GM21529 (cell line): ENCODE measurements at regions not wholly inside any gene's neighbourhood (a gene's known extent, or its start where the extent isn't known, plus 50 kb on each side); places are given as distances from the start of the nearest gene placed in this dataset.

Experiments used
- ATAC-seq: cut with Tn5 transposase; IDR thresholded peaks from one replicate; pipeline ENCODE4 v1.9.1; 2021; ENCODE audit not compliant: unreplicated experiment

DNA sequence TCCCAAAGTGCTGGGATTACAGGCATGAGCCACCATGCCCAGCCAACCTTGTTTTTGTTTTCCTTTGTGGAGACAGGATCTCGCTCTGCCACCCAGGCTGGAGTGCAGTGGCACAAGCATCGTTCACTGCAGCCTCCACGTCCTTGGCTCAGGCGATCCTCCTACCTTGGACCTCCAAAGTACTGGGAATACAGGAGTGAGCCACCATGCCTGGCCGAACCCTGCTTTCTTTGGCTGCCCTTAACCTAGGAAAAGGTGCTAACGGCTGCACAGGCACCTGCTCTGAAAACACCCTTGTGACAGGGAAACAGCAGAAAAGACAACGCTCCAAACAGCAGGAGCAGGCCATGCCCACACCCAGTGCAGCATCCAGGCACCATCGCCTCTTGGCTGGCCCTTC is 71.9 kb downstream of the OAT start:
- ATAC-seq = no peak

DNA sequence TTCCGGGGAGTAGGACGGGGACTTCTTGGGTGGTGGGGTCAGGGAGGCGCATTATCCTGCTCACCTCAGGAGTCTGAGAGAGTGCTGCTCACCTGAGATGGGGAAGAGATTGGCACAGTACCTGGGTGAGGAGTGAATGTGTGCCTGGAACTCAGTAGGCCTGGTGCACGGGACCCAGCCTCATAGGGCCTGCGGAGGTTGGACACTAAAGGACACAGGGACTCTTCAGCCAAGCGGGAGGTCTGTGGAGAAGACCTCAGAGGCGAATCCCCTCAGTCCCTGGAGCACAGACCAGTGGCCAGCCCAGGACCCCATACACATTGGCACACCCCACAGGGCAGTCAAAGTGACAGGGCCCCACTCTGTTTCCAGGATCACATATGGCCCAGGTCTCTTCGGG is 73.2 kb downstream of the OAT start:
- no peak for ATAC-seq

DNA sequence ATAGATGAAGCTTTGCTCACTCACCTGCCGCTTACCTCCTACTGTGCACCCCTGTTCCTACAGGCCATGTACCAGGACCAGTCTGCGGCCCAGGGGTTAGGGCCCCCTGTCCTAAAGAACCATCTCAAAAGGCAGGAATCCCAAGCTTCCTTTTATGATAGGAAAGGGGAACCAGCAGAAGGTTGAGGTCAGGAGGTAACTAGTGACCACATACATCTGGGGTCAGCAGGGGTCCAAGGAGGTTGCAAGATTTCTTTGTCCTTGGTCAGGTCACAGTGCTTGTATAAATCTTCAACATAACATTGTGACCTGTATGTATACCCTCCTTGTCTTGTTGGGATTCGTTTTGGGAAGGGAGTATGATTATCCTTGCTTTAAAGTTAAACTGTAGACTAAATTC is 73.8 kb downstream of the OAT start:
- ATAC-seq = no peak

DNA sequence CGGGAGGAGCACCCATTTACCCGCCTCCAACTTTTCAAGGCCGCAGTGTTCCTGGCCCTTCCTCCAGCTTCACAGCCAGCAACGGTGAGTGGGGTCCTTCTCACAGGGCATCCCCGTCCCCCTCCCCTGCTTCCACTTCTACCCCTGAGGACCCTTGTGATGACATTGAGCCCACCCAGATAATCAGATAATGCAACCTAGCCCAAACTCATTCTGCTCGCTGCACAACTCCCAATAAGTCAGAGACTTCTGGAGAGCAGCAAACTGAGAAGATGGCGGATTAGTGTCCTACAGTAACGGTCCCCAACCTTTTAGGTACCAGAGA is 74.5 kb downstream of the OAT start:
- no peak for ATAC-seq

DNA sequence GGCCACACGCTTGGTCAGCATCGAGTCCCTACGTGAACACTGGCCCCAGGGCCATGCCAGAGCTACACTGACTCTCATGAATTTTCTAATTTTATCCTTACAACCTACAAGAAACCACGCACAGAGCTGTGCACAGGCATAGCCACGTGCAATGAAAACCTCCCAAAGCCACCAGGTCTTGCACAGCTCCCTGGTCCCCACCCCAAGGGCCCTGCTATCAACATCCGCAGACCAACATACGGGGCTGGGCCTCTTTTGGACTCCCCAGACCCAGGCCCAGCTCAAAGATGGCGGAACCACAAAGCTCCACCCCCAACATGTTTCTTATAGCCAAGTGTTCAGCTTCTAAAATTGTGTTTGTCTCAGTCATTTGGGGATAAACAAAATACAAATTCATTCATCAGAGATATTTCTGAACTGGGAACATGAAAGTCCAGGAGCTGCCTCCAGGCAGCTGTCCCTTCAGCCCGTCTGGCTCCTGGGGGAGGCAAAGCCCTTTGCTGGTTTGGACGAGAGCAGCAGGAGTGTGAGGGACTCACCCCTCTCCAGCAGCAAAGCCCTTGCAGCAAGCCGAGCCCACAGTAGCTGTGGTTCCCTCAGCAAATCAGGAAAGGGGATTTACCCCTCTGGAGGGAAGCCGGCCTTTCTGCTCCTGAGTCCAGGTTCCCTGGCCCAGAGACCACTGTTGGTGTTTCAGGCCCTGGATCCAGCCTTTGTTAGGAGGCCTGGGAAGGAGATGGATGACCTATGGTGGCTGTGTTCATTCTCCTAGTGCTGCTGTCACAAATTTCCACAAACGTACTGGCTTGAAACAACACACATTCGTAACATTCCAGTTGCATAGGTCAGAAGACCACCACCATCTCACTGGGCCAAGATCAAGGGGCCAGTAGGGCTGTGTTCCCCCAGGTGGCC is 75.1 kb downstream of the OAT start:
- ATAC-seq = no peak

DNA sequence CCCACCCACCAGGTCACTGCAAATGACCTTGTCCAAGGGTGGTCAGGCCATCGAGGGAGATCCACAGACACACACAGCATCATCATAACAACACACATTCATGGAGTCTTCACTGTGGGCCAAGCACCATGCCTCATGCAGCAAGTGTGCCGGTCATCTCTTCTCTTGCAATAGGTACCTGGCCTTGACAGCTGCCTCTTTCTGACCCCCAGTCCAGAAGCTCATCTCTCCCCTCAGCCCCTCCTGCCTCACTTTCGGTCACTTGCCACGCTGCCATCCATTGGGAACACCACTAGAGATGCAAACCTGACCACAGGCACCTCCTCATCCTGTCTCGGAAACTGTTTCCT is 75.9 kb downstream of the OAT start:
- no peak for ATAC-seq

DNA sequence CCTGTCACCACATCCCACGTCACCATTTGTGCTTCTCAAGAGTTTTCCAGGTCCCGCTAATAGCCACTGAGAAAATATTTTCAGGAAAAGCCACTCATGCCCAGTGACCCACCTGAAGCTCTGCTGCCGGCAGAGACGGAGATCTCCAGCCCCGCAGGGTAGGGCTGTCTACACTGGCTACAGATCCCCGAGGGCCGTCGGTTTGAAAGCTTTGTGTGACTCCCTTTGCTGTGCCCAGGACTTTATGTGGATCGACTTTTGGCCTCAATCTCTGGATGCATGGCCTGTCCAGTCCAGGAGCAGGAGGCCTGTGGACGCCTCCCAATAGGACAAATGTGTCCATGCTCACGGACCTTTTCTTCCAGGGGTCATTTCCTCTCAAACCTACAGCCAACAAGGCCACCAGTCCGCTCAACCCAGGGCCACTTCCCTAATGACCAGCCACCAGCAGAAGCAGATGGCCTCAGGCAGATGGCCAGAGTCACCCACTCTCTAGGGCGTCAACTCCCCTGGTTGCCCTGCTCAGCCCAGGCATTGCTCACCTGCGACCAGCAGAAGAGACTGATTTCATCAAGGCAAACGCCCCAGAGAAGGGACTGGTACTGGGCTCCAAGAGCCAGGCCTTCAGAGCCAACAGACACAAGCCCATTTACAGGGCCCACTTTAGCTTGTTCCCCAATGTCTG is 76.4 kb downstream of the OAT start:
- ATAC-seq = no peak

DNA sequence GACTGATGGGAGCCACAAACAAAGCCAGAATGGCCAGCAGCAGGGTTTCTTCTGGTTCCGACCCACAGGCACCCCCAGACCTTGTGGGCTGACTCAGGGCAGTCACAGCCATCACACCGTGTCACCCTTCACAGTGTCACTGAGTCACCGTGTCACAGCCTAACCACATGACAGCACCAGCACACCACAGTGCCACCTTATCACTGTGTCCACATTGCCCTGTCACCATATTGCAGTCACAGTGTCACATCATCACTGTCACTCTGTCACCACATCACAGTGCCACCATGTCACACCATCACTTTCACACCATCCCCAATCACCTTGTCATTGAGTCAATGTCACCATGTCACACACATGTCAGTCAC is 77.0 kb downstream of the OAT start:
- no peak for ATAC-seq

DNA sequence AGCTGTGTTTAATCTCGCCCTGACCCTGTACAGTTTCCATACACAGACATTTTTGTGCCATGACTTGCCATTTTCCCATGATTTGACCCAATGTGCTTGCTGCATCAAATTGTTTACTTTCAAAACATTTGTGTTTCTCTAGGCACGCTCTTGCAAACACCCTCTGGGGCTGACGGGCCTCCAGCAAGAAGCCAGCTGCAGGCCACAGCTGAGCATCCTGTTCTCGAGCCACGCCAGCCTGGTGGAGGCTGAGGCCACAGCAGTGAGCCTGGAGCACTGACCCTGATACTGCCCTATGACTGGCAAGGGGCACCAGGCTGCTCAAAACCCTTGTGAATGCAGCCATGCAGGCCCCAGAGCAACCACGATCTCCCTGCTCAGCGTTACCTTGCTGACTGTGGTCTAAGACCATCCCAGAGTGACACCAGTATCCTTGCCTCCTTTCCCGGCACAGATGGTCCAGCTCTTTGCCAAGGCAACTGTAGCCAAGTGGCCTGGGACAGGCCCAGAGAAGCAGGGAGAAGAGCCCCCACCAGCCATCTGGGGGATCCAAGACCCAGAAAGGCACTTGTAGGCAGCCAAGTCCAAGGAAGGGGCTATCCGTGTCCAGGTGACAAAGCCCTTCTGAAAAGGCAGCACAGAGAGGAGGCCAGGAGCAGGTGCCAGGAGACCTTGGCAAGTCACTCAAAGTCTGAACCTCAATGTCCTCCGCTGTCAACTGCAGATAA is 78.5 kb downstream of the OAT start:
- ATAC-seq = no peak

DNA sequence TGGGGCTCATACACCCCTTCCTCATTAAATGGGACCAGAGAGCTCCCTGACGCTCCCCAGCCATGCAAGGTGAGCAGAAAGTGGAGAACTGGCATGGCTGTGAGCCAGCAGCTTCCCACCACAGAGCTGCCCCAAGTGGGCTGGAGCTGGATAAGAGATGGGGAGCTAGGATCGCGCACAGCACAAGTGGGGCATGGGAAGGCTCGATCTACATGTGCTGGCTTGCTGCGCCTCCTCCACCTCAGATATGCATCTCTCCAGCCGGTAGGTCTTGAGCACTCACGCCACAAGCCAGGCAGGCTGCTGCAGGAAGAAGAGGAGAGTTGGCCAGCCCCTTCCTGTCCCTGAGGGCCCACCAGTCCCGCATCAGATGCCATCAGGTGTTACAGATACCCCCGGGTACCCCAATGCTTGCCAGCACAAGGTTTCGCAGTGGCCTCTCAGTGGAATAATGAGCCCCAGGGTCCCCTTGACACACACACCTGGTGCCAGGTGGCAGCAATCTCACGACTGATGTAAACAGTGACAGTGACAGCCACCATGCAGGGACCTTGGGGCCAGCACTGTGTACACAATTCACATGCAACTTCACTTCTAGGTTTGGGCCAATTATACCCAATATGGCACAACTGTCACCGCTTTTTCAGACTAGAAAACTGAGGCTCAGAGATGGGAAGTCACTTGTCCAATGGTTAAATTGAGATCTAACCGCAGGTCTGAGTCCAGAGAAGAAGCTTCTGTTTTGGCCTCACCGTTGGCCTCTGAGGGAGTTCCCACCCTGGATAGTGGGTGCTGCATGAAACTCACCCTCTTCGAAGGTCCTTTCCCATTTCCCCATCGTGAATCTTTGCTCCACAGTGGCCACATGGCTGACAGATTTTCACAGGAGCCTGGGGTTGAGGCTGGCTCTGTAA is 79.3 kb downstream of the OAT start:
- no peak for ATAC-seq

DNA sequence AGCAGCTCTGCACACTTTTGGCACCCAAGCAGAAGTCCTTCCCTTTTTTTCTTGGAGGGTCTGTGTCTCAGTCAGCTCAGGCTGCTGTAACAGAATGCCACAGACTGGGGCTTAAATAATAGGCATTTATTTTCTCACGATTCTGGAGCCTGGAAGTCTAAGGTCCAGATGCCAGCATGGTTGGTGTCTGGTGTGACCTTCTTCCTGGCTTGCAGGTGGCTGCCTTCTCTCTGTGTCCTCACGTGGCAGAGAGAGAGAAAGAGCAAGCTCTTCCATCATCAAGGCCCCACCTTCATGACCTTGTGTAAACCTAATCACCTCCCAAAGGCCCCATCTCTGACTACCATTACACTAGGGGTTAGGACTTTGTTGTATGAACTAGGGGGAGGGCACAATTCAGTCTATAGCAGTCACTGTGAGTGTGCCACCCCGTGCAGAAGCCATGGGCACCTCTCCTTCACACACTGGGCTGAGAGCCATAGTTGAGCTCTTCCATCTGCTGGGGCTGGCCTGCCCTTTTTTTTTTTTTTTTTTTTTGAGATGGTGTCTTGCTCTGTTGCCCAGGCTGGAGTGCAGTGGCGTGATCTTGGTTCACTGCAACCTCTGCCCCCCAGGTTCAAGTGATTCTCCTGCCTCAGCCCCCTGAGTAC is 80.3 kb downstream of the OAT start:
- ATAC-seq = no peak

DNA sequence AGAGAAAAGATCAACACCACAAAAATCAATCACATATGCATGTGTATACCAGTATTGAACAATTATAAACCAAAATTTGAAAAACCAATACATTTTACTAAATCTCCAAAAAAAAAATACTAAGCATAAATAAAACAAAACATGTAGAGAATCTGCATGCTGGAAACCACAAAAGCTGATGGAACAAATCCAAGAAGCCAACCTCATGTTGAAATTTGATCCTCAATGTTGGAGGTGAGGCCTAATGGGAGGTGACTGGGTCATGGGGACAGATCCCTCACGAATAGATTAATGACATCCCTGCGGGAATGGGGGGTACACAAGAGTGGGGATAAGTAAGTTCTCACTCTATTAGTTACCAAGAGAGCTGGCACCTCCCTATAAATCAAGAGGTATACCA is 82.5 kb downstream of the OAT start:
- ATAC-seq = no peak

DNA sequence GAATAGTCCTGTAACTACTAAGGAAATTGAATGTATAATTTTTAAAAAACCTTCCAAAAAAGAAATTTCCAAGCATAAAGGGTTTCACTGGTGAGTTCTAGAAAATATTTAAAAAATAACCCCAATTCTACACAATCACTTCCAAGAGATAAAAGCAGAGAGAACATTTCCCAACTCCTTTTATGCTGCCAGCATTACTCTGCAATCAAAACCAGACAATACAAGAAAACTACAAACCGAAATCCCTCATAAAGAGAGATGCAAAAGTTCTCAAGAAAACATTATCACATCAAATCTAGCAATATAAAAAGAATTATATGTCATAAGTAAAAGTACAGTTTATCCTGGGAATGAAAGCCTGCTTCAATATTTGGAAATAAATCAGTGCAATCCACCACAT is 84.8 kb downstream of the OAT start:
- no peak for ATAC-seq

DNA sequence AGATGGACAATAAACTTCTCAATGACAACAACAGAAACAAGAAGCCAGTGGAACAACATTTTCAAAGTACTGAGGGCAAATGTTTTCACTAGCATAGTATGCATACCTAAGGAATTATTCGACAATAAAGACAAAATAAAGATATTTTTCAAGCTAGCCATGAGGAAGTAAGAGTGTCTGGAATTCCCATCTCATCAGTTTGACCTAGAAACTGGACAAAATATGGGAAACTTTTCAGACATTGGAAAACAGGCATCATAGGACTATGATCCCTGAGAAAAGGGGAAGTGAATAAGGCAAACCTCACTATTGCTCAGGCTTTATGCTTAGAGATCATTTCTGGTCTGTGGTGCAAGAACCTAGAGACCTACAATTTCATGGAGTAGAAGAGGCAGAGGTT is 86.3 kb downstream of the OAT start:
- no peak for ATAC-seq

DNA sequence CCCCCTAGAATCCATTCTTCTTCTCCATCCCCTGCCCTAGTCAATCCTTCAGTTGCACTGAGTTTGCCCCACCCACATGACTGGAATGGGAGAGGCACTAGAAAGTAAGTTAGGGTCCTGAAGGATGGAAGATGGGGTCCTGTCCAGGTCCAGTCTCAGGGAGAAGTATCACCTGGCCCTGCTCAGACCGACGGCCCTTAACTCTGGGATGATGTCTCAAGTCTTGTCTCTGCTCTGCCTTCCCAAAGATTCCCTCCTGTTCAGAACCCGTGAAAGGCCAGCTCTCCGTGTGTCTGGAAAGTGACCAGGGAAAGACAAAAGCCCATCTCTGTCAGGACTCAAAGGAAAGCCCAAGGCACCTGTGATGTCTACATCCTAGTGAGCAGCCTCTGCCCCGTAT is 88.8 kb downstream of the OAT start:
- ATAC-seq = no peak

DNA sequence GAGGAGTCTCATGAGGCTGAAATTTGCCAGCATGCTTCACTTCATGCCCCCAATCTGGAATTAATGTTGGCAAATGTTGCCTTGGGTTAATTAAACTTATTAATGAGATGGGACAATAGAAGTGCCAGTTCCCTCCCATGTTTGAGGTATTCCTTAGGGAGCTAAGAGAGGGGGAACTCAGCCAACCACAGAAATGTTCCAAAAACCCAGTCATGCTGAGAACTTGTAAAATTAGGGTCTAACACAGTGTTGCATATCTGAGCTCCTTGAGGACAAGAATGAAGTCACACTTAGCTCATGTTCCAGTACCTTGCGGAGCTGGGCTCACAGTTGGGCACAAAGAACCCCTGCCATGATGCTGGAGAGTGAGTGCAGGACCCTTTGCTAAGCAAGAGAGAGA is 89.4 kb downstream of the OAT start:
- no peak for ATAC-seq

DNA sequence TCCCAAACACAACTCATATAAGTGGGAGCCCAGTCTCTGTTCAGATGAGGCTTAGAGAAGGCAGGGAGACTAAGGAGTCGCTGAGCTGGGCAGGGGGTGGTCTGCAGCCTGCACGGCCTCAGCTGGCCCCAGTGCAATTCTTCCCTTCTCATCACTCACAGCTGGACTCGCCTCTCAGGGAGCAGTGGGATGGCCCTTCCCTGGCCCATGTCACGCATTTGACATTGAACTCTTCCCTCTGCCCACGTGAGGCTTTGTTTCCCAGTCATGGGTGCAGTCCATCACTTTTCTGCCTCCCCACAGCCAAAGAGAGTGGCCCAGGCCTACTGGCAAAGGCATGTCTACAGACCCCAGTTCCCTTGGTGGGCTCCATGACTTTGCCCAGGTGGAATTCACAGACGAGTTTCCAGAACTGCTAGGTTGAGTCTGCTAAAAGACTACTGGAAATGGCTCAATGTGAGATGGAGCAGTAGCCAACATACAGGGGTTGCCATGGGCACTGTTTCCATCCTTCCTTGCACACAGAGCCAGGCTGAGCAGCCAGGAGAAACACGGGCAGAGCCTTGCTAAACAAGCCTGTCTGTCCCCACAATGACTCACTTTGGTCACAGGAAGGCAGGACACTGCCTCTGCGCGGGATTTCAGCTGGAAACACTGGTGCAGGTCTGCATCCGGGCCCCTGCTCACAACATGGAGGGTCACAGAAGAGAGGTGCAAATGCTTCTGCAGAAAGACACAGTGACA is 90.1 kb downstream of the OAT start:
- ATAC-seq = no peak

DNA sequence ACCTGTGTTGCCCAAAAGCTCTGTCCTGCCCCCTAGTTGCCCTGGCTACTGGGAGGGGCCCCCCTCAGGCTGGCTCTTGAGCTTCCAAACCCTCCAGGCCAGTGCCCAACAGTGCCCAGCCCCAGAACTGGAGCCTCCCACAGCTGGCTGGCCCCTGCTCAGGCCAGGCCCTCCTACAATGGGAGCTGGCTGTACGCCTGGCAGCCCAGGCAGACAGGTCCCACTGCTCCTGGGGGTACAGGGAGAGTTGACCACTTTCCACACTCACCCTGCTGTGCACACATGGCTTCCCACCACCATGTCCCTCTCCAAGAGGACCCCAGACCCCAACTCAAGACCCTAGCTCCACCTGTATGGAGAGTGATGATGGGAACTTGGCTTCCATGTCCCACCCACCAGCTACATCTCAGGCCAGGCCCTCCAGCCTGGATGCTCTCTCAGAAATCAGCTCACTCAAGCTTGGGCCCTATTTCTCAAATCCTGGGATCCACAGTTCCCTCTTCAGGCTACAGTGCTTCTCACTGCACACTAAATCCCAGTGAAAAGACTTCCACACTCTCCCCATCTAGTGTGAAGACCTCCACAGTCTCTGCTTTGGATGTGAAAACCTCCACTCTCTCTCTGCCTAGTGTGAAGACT is 92.6 kb downstream of the OAT start:
- ATAC-seq = no peak

DNA sequence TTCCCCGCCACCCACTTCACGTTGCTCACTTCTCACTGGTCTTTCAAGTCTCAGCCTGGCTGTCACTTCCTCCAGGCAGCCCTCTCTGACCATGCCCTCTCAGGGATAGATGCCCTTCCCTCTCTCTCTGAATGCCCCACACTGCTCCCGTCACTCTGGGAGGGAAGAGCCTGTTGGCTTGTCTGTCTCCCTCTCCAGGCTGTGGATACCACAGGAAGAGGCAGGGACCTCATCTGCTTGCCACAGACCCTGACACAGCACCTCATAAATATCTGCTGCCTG is 93.1 kb downstream of the OAT start:
- ATAC-seq = no peak
